ENCODE measurements at regions not wholly inside any gene's neighbourhood (a gene's known extent, or its start where the extent isn't known, plus 50 kb on each side); places are given as distances from the start of the nearest gene placed in this dataset.

GRCh38 chr13:90375851-90376250, 971.6 kb upstream of the MIR17HG start:
- TF ChIP-seq, protein P1, sequence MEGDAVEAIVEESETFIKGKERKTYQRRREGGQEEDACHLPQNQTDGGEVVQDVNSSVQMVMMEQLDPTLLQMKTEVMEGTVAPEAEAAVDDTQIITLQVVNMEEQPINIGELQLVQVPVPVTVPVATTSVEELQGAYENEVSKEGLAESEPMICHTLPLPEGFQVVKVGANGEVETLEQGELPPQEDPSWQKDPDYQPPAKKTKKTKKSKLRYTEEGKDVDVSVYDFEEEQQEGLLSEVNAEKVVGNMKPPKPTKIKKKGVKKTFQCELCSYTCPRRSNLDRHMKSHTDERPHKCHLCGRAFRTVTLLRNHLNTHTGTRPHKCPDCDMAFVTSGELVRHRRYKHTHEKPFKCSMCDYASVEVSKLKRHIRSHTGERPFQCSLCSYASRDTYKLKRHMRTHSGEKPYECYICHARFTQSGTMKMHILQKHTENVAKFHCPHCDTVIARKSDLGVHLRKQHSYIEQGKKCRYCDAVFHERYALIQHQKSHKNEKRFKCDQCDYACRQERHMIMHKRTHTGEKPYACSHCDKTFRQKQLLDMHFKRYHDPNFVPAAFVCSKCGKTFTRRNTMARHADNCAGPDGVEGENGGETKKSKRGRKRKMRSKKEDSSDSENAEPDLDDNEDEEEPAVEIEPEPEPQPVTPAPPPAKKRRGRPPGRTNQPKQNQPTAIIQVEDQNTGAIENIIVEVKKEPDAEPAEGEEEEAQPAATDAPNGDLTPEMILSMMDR (IDR thresholded peaks at IDR 0.05): no peak
- TF ChIP-seq EP300 (IDR thresholded peaks at IDR 0.05; ENCODE audit: low read depth): no peak
- TF ChIP-seq POLR2A (IDR thresholded peaks at IDR 0.05): no peak
- no peak for TF ChIP-seq POLR2AphosphoS5 (IDR thresholded peaks at IDR 0.05)
